Mammary epithelial cell (primary cell): ENCODE measurements at regions not wholly inside any gene's neighbourhood (a gene's known extent, or its start where the extent isn't known, plus 50 kb on each side); places are given as distances from the start of the nearest gene placed in this dataset.

Experiments used
- CTCF ChIP-seq, 2 donors: IDR thresholded peaks in 1 of 2; conservative IDR thresholded peaks in 1 of 2; 2 replicates each; pipeline ENCODE4 v1.5.1; 2011 to 2012; ENCODE audit warnings: inconsistent platforms in 2 of 2, low read length in 2 of 2, mild to moderate bottlenecking in 2 of 2, control low read depth in 1 of 2, low read depth in 1 of 2; ENCODE audit not compliant: insufficient read depth in 1 of 2; ENCODE audit errors: extremely low read depth in 1 of 2
- EZH2 ChIP-seq: IDR thresholded peaks from 2 replicates; pipeline ENCODE4 v1.6.1; 2012; ENCODE audit warnings: low read length, inconsistent platforms, borderline replicate concordance

GRCh38 chr2:163934131-163934530 lies 198.3 kb upstream of the FIGN start:
- TF ChIP-seq EZH2 (no peak), CTCF (conservative IDR thresholded peaks at IDR 0.05 in 1 of 2, IDR thresholded peaks at IDR 0.05 in 1 of 2; ENCODE audit: extremely low read depth in 1 of 2, insufficient read depth in 1 of 2, low read depth in 1 of 2, low read length in 2 of 2) (no peak)
